ENCODE measurements at regions not wholly inside any gene's neighbourhood (a gene's known extent, or its start where the extent isn't known, plus 50 kb on each side); places are given as distances from the start of the nearest gene placed in this dataset.

GRCh38 chr4:20445933-20446723 is 194.4 kb downstream of the SLIT2 start:
- TF ChIP-seq CTCF (IDR thresholded peaks at IDR 0.05) (no peak), EZH2 (IDR thresholded peaks at IDR 0.05) (no peak), EZH2phosphoT487 (IDR thresholded peaks at IDR 0.05) (no peak)
